HCT116 (cell line): ENCODE measurements at regions not wholly inside any gene's neighbourhood (a gene's known extent, or its start where the extent isn't known, plus 50 kb on each side); places are given as distances from the start of the nearest gene placed in this dataset.

Source experiments
- ATAC-seq: fragments of 200-7000 bp; cut with Tn5 transposase; 2 replicates; pipeline ENCODE4 v1.9.1; 2020; ENCODE audit warnings: mild to moderate bottlenecking, moderate library complexity
- BruUV-seq: library from RNA; stranded (reverse); fragments of 400-500 nt; replicated peaks from 2 replicates; lab custom pipeline; 2021; lab: Mats Ljungman, UMichigan
- CTCF ChIA-PET: fragments of 300-600 bp; sonication (Branson Sonifier 250); formaldehyde crosslinking; loops from one replicate; lab custom pipeline; 2021; ENCODE audit warnings: antibody characterized with exemption; lab: Charles Lee
- POLR2A ChIA-PET: fragments of 300-600, 350-600 bp; sonication (Branson Sonifier 250); formaldehyde crosslinking; loops from one replicate; lab custom pipeline; 2021; ENCODE audit warnings: antibody characterized with exemption; lab: Charles Lee
- RAD21 ChIA-PET, 2 experiments: fragments of 300-600 bp; sonication (Branson Sonifier 250); formaldehyde crosslinking; loops; one replicate each; lab custom pipeline; 2023; ENCODE audit warnings: low total read pairs in 2 of 2; ENCODE audit not compliant: uncharacterized antibody in 2 of 2, unreplicated experiment in 2 of 2, low non-redundant PET in 1 of 2; lab: Charles Lee
- DNase-seq: peaks from one replicate; pipeline ENCODE4 v3.0.0-alpha.2; 2010; ENCODE audit warnings: low read depth, low spot score
- H2AFZ ChIP-seq: fragments of 200-600 bp; shearing (Covaris generic), sonication (generic); 2 replicates; pipeline ENCODE4 v1.6.1; 2017; ENCODE audit warnings: low read depth, mixed run types, mixed read lengths, antibody characterized with exemption, low read length; ENCODE audit not compliant: poor library complexity, severe bottlenecking
- H3K27ac ChIP-seq: 2 replicates; pipeline ENCODE4 v1.5.1; 2012; ENCODE audit warnings: low read depth, low read length
- H3K27me3 ChIP-seq: fragments of 200-600 bp; sonication (generic); 2 replicates; pipeline ENCODE4 v1.6.1; 2016; ENCODE audit warnings: mixed run types, low read length, mixed read lengths; ENCODE audit not compliant: insufficient read depth
- H3K36me3 ChIP-seq, 2 experiments: fragments of 200-500 bp in 1 of 2; fragments of 200-600 bp in 1 of 2; sonication (Bioruptor generic) in 1 of 2; sonication (generic) in 1 of 2; 2 replicates each; pipeline versions ENCODE4 v1.5.1 to v1.6.1; 2014 to 2016; ENCODE audit warnings: low read length in 2 of 2, inconsistent platforms in 1 of 2, mixed read lengths in 1 of 2, mixed run types in 1 of 2; ENCODE audit not compliant: insufficient read depth in 2 of 2, control insufficient read depth in 1 of 2
- H3K4me1 ChIP-seq, 2 experiments: fragments of 200-600 bp in 1 of 2; sonication (generic) in 1 of 2; 2 replicates each; pipeline versions ENCODE4 v1.5.1 to v1.6.1; 2012 to 2017; ENCODE audit warnings: low read length in 2 of 2, inconsistent platforms in 1 of 2, mild to moderate bottlenecking in 1 of 2, mixed read lengths in 1 of 2, mixed run types in 1 of 2, moderate library complexity in 1 of 2; ENCODE audit not compliant: insufficient read depth in 2 of 2, control insufficient read depth in 1 of 2
- H3K4me2 ChIP-seq: fragments of 200-600 bp; sonication (generic); 2 replicates; pipeline ENCODE4 v1.6.1; 2017; ENCODE audit warnings: mixed run types, low read length, mixed read lengths
- H3K4me3 ChIP-seq, 2 experiments: fragments of 200-600 bp in 1 of 2; sonication (generic) in 1 of 2; replicated peaks in 1 of 2; 2 replicates each; pipeline ENCODE4 v1.5.1; 2011 to 2016; ENCODE audit warnings: low read length in 2 of 2, control low read depth in 1 of 2, low read depth in 1 of 2, mild to moderate bottlenecking in 1 of 2, mixed read lengths in 1 of 2, mixed run types in 1 of 2
- H3K79me2 ChIP-seq: fragments of 200-600 bp; sonication (generic); 2 replicates; pipeline ENCODE4 v1.6.1; 2017; ENCODE audit warnings: mild to moderate bottlenecking, mixed run types, low read length, moderate library complexity, mixed read lengths; ENCODE audit not compliant: insufficient read depth
- H3K9ac ChIP-seq: fragments of 200-600 bp; sonication (generic); 2 replicates; pipeline ENCODE4 v1.6.1; 2016; ENCODE audit warnings: low read length, mixed read lengths
- H3K9me2 ChIP-seq: fragments of 200-600 bp; sonication (generic), shearing (Covaris generic); 2 replicates; pipeline ENCODE4 v1.6.1; 2017; ENCODE audit warnings: mixed run types, mild to moderate bottlenecking, moderate library complexity; ENCODE audit not compliant: insufficient read depth
- H3K9me3 ChIP-seq, 2 experiments: fragments of 200-500 bp in 1 of 2; fragments of 200-600 bp in 1 of 2; sonication (Bioruptor generic) in 1 of 2; sonication (generic) in 1 of 2; 2 replicates each; pipeline ENCODE4 v1.6.1; 2014 to 2017; ENCODE audit warnings: low read length in 2 of 2, mixed read lengths in 2 of 2, inconsistent platforms in 1 of 2, low read depth in 1 of 2, mild to moderate bottlenecking in 1 of 2, mixed run types in 1 of 2, moderate library complexity in 1 of 2; ENCODE audit not compliant: control insufficient read depth in 1 of 2, insufficient read depth in 1 of 2
- H4K20me1 ChIP-seq: fragments of 200-600 bp; sonication (generic), shearing (Covaris generic); 2 replicates; pipeline ENCODE4 v1.6.1; 2017; ENCODE audit warnings: mixed run types, mild to moderate bottlenecking, moderate library complexity; ENCODE audit not compliant: insufficient read depth
- ATF3 ChIP-seq: IDR thresholded peaks from 2 replicates; pipeline ENCODE4 v1.6.1; 2012
- CTCF ChIP-seq, 3 experiments: fragments of 200-600 bp in 1 of 3; sonication (generic) in 1 of 3; IDR thresholded peaks in 2 of 3; conservative IDR thresholded peaks in 1 of 3; 2 replicates each; pipeline ENCODE4 v1.5.1; 2012 to 2017; ENCODE audit warnings: low read depth in 2 of 3, low read length in 2 of 3, antibody characterized with exemption in 1 of 3, borderline replicate concordance in 1 of 3, control low read depth in 1 of 3, mild to moderate bottlenecking in 1 of 3, mixed read lengths in 1 of 3, mixed run types in 1 of 3, moderate library complexity in 1 of 3; ENCODE audit not compliant: insufficient read depth in 1 of 3
- ELF1 ChIP-seq: IDR thresholded peaks from 2 replicates; pipeline ENCODE4 v1.6.1; 2012; ENCODE audit warnings: low read depth, borderline replicate concordance
- FOSL1 ChIP-seq: IDR thresholded peaks from 2 replicates; pipeline ENCODE4 v1.6.1; 2012; ENCODE audit warnings: low read depth
- JUND ChIP-seq: IDR thresholded peaks from 2 replicates; pipeline ENCODE4 v1.6.1; 2012
- MAX ChIP-seq: IDR thresholded peaks from 2 replicates; pipeline ENCODE4 v1.6.1; 2012
- POLR2AphosphoS5 ChIP-seq: IDR thresholded peaks from 2 replicates; pipeline ENCODE4 v1.6.1; 2011; ENCODE audit warnings: mild to moderate bottlenecking, low read depth, low read length, moderate library complexity
- RAD21 ChIP-seq: IDR thresholded peaks from 2 replicates; pipeline ENCODE4 v1.6.1; 2012; ENCODE audit warnings: low read depth, mild to moderate bottlenecking
- SRF ChIP-seq: IDR thresholded peaks from 2 replicates; pipeline ENCODE4 v1.6.1; 2012; ENCODE audit warnings: low read depth
- ZFX ChIP-seq: fragments of 450-650 bp; IDR thresholded peaks from 2 replicates; pipeline ENCODE4 v1.6.1; 2017
- intact Hi-C: fragments of 100-400 bp; cut with micrococcal nuclease; formaldehyde crosslinking; loops from 2 replicates; pipeline ENCODE4 v1.10.0; 2022

- no peak overlapping the region for H3K27ac ChIP-seq
- DNase-seq, result no peak
- no peaks in the 10 kb centered on the region for H3K4me1 ChIP-seq
- H3K4me2 ChIP-seq, result no peak overlapping the region
- CTCF ChIA-PET, result no interaction called here
- BruUV-seq, result no TSS peak
- intact Hi-C loops, result no loop called here
- H3K36me3 ChIP-seq, result no peaks in the 10 kb centered on the region; a peak in 1 of 4 replicates
- H3K4me3 ChIP-seq, result no peak overlapping the region
- TF ChIP-seq SRF (no peak), JUND (no peak)
- TF ChIP-seq, all 23 proteins: peak for 0
- ChIA-PET POLR2A (no interaction called here), RAD21 (no interaction called here)
- Histone ChIP-seq H3K9me3 (peaks cover 4 to 21% of the 10 kb centered on the region in 2 experiments; a peak in 3 of 4 replicates), H3K9me2 (no peaks in the 10 kb centered on the region), H3K79me2 (no peaks in the 10 kb centered on the region), H3K27me3 (no peaks in the 10 kb centered on the region), H3K9ac (no peak overlapping the region), H2AFZ (no peak overlapping the region), H4K20me1 (no peaks in the 10 kb centered on the region)
- ATAC-seq, result no peak
These were observed 1144.7 kb downstream of the CNTNAP5 start for GRCh38 chr2:125169764-125170146.

GRCh38 chr2:125172181-125172580, 1147.1 kb downstream of the CNTNAP5 start:
- POLR2A ChIA-PET, result no interaction called here
- CTCF ChIA-PET, result no interaction called here
- ATAC-seq, result no peak
- no peak for DNase-seq
- no peaks in the 10 kb centered on the region for H3K9me2 ChIP-seq
- no peaks in the 10 kb centered on the region for H3K27me3 ChIP-seq
- no peak overlapping the region for H3K27ac ChIP-seq
- no peaks in the 10 kb centered on the region; a peak in 1 of 4 replicates for H3K36me3 ChIP-seq
- TF ChIP-seq ZFX (no peak), ELF1 (no peak), POLR2AphosphoS5 (no peak), ATF3 (no peak), RAD21 (no peak), FOSL1 (no peak), MAX (no peak), SRF (no peak), CTCF (IDR thresholded peaks at IDR 0.05 in 2 of 3, conservative IDR thresholded peaks at IDR 0.05 in 1 of 3; ENCODE audit: borderline replicate concordance in 1 of 3, insufficient read depth in 1 of 3, low read depth in 2 of 3, low read length in 2 of 3) (no peak)
- RAD21 ChIA-PET, result no interaction called here
- H3K4me3 ChIP-seq, result no peak overlapping the region
- no peak overlapping the region for H3K4me2 ChIP-seq
- no peak overlapping the region for H2AFZ ChIP-seq
- peaks cover 4 to 23% of the 10 kb centered on the region in 2 experiments; a peak in 2 of 4 replicates for H3K9me3 ChIP-seq
- BruUV-seq, result no TSS peak
- intact Hi-C loops, result no loop called here
- no peaks in the 10 kb centered on the region for H3K4me1 ChIP-seq
- H3K79me2 ChIP-seq, result no peaks in the 10 kb centered on the region
- H4K20me1 ChIP-seq, result no peaks in the 10 kb centered on the region
- no peak overlapping the region for H3K9ac ChIP-seq
